Mesothelial cell of epicardium (in vitro differentiated cells): ENCODE measurements at regions not wholly inside any gene's neighbourhood (a gene's known extent, or its start where the extent isn't known, plus 50 kb on each side); places are given as distances from the start of the nearest gene placed in this dataset.
"Not testable (repeated sequence)": the region's sequence is repeated elsewhere in the genome, so short reads cannot be mapped to it uniquely, and the experiment has no call there.

Experiments
- DNase-seq, 2 experiments: peaks; one replicate each; pipeline ENCODE4 v3.0.0; 2021; ENCODE audit warnings: low spot score in 2 of 2; ENCODE audit not compliant: unreplicated experiment in 2 of 2
- H3K27ac Mint-ChIP-seq: 2 replicates; pipeline ENCODE4 v1.8.0; 2021; ENCODE audit warnings: mixed read lengths
- H3K27me3 Mint-ChIP-seq: 2 replicates; pipeline ENCODE4 v1.8.0; 2021; ENCODE audit warnings: low read depth, mixed read lengths
- H3K36me3 Mint-ChIP-seq: 2 replicates; pipeline ENCODE4 v1.8.0; 2021; ENCODE audit warnings: mixed read lengths
- H3K4me1 Mint-ChIP-seq: 2 replicates; pipeline ENCODE4 v1.8.0; 2021; ENCODE audit warnings: mixed read lengths
- H3K4me3 Mint-ChIP-seq: 2 replicates; pipeline ENCODE4 v1.8.0; 2021; ENCODE audit warnings: mild to moderate bottlenecking, moderate library complexity, mixed read lengths
- H3K9me3 Mint-ChIP-seq: 2 replicates; pipeline ENCODE4 v1.8.0; 2021; ENCODE audit warnings: mixed read lengths
- CTCF ChIP-seq: fragments of 200-600 bp; sonication (generic); IDR thresholded peaks from one replicate; pipeline ENCODE4 v1.5.0; 2021; ENCODE audit warnings: antibody characterized with exemption; ENCODE audit not compliant: unreplicated experiment

DNA sequence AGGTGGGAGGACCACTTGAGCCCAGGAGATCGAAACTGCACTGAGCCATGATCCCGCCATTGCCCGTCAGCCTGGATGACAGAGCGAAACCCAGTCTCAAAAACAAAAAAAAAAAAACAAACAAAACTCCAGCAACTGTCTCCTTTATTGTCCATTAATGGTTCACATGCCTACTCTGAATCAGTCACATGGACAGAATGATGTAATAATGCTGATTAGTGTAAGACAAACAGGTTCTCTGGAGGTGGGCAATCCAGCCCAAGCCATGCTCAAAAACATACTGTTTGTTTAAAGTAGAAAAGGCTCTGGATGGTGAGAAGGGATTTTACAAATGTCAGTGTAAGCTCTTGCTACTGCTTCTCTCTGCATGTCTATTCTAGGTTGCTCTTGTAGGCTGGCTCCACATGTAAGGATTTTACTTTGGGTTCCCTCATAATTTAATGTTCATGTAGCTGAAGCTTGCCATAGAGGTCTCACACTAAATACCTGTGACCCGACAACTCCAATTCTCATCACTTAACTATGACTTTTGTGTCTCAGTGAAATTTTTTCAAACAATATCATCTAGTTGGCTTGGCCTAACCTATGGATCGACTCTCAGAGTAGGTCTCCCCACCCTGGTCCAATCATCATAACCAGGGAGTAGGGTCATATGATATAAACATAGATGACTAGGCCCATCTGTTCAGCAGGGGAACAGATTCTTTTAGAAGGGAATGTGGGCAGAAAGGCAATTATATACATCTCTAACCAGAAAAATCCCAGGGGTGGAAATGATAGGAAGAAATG, 83.9 kb upstream of the SLC39A10 start:
- H3K4me3 Mint-ChIP-seq, result no peak overlapping the region

GRCh38 chr2:195570329-195570728, 86.7 kb upstream of the SLC39A10 start:
- no peaks in the 10 kb centered on the region for H3K27me3 Mint-ChIP-seq
- no peak overlapping the region for H3K27ac Mint-ChIP-seq
- no peaks in the 10 kb centered on the region for H3K4me1 Mint-ChIP-seq
- no peaks in the 10 kb centered on the region for H3K36me3 Mint-ChIP-seq
- no peak for TF ChIP-seq CTCF
- H3K4me3 Mint-ChIP-seq, result no peak overlapping the region
- no peaks in the 10 kb centered on the region for H3K9me3 Mint-ChIP-seq
- DNase-seq, result no peak

More for the DNA sequence above, 83.9 kb upstream of the SLC39A10 start:
- Mint-ChIP-seq H3K27ac (no peak overlapping the region), H3K4me1 (peaks cover 10% of the 10 kb centered on the region), H3K9me3 (no peaks in the 10 kb centered on the region), H3K36me3 (no peaks in the 10 kb centered on the region), H3K27me3 (no peaks in the 10 kb centered on the region)
- no peak for TF ChIP-seq CTCF
- DNase-seq, result no peak

GRCh38 chr2:195569255-195569654, 87.8 kb upstream of the SLC39A10 start:
- no peaks in the 10 kb centered on the region for H3K4me1 Mint-ChIP-seq
- no peak for TF ChIP-seq CTCF
- no peak for DNase-seq
- H3K36me3 Mint-ChIP-seq, result no peaks in the 10 kb centered on the region
- no peaks in the 10 kb centered on the region for H3K9me3 Mint-ChIP-seq
- no peak overlapping the region for H3K27ac Mint-ChIP-seq
- H3K27me3 Mint-ChIP-seq, result no peaks in the 10 kb centered on the region
- no peak overlapping the region for H3K4me3 Mint-ChIP-seq

- H3K27ac Mint-ChIP-seq, H3K27me3 Mint-ChIP-seq, H3K9me3 Mint-ChIP-seq, H3K36me3 Mint-ChIP-seq, DNase-seq, H3K4me3 Mint-ChIP-seq: not testable (repeated sequence)
- H3K4me1 Mint-ChIP-seq, result peaks cover 20% of the 10 kb centered on the region
These were observed 92.3 kb upstream of the SLC39A10 start for GRCh38 chr2:195564625-195565135.

DNA sequence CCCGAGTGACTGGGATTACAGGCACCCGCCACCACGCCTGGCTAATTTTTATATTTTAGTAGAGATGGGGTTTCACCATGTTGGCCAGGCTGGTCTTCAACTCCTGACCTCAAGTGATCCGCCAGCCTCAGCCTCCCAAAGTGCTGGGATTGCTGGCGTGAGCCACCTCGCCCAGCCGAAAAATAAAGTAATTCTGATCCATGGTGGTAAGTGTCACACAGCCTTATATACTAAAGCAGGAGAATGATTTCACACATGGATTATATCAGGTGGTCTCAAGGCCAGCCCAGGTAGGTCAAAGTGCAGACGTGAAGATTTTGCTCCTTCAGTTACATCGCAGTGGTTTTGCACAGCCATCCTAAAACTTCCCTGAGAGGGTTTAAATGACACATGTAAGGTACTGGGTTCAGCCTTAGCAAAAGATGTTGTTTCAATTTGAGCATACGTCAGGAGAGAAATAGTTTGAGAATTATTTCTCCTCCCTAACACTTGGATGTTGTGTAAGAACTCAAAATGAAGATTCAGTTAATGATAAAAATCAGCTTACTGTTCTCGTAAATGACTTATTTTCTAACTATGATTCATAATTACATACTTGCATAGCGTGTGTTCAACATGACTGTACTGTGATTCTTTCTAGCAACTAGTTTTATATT, 93.0 kb upstream of the SLC39A10 start:
- H3K36me3 Mint-ChIP-seq, result no peaks in the 10 kb centered on the region
- TF ChIP-seq CTCF, result no peak
- no peak overlapping the region for H3K27ac Mint-ChIP-seq
- H3K27me3 Mint-ChIP-seq, result no peaks in the 10 kb centered on the region
- H3K4me3 Mint-ChIP-seq, result no peak overlapping the region
- DNase-seq, result no peak
- H3K9me3 Mint-ChIP-seq, result no peaks in the 10 kb centered on the region
- peaks cover 20% of the 10 kb centered on the region for H3K4me1 Mint-ChIP-seq
